Smooth muscle cell (in vitro differentiated cells): ENCODE measurements at regions not wholly inside any gene's neighbourhood (a gene's known extent, or its start where the extent isn't known, plus 50 kb on each side); places are given as distances from the start of the nearest gene placed in this dataset.
"Not testable (repeated sequence)": the region's sequence is repeated elsewhere in the genome, so short reads cannot be mapped to it uniquely, and the experiment has no call there.

Experiments
- DNase-seq: peaks from one replicate; lab custom pipeline; 2025; ENCODE audit not compliant: unreplicated experiment; lab: John Stamatoyannopoulos, UW
- H2AFZ ChIP-seq: fragments of 200-600 bp; sonication (generic); 2 replicates; pipeline ENCODE4 v1.6.0; 2016; ENCODE audit warnings: antibody characterized with exemption, low read depth, mild to moderate bottlenecking
- H3F3A ChIP-seq: fragments of 200-600 bp; sonication (generic); 2 replicates; pipeline ENCODE4 v1.6.0; 2017; ENCODE audit warnings: antibody characterized with exemption, low read depth
- H3K27ac ChIP-seq: fragments of 200-600 bp; sonication (generic); 2 replicates; pipeline ENCODE4 v1.5.1; 2016; ENCODE audit warnings: low read depth, mild to moderate bottlenecking
- H3K27me3 ChIP-seq: fragments of 200-600 bp; sonication (generic); 2 replicates; pipeline ENCODE4 v1.6.1; 2016; ENCODE audit warnings: low read depth, mild to moderate bottlenecking
- H3K36me3 ChIP-seq: fragments of 200-600 bp; sonication (generic); 2 replicates; pipeline ENCODE4 v1.5.1; 2016; ENCODE audit warnings: low read depth
- H3K4me1 ChIP-seq: fragments of 200-600 bp; sonication (generic); 2 replicates; pipeline ENCODE4 v1.5.1; 2016; ENCODE audit warnings: low read depth
- H3K4me2 ChIP-seq: fragments of 200-600 bp; sonication (generic); 2 replicates; pipeline ENCODE4 v1.6.0; 2016; ENCODE audit warnings: mild to moderate bottlenecking
- H3K4me3 ChIP-seq: fragments of 200-600 bp; sonication (generic); 2 replicates; pipeline ENCODE4 v1.5.1; 2016; ENCODE audit warnings: mild to moderate bottlenecking
- H3K79me2 ChIP-seq: fragments of 200-600 bp; sonication (generic); 2 replicates; pipeline ENCODE4 v1.6.0; 2016; ENCODE audit warnings: low read depth, mild to moderate bottlenecking
- H3K9ac ChIP-seq: fragments of 200-600 bp; sonication (generic); 2 replicates; pipeline ENCODE4 v1.6.0; 2016; ENCODE audit warnings: low read depth
- H3K9me3 ChIP-seq: fragments of 200-600 bp; sonication (generic); replicated peaks from 2 replicates; pipeline ENCODE4 v1.5.1; 2016; ENCODE audit warnings: low read depth
- H4K20me1 ChIP-seq: fragments of 200-600 bp; sonication (generic); 2 replicates; pipeline ENCODE4 v1.6.0; 2016; ENCODE audit warnings: low read depth
- WGBS: methylation state at CpG from one replicate; pipeline ENCODE4 v1.1.7; 2016; ENCODE audit warnings: low lambda C conversion rate; 5-methylcytosine and 5-hydroxymethylcytosine counted together
- TF ChIP-seq, protein P1 (sequence below): fragments of 200-600 bp; sonication (generic); IDR thresholded peaks from 2 replicates; pipeline ENCODE4 v1.5.1; 2017; ENCODE audit warnings: borderline replicate concordance, mild to moderate bottlenecking, antibody characterized with exemption; ENCODE audit not compliant: insufficient read depth, poor library complexity, severe bottlenecking

DNA sequence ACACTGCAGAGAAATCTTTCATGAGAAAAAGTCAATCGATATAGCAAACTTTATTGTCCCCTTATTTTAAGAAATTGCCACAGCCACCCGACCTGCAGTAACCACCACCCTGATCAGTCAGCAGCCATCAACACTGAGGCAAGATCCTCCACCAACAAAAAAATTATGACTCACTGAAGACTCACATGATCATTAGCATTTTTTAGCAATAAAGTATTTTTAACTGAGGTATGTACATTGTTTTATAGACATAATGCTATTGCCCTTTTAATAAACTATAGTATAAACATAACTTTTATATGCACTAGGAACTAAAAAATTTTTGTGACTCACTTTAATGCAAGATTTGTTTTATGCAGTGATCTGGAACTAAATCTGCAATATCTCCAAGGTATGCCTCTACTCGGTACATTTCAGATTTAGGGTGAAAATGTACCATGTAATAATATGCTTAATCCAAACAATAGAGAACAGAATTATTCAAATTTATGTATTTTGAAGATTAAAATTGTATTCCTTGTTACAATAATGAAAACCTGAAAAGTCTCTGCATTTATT lies 79.2 kb upstream of the CEP126 start:
- 90% methylated on average over 3 of the region's 3 CpGs for WGBS
- no peak overlapping the region for H3K4me2 ChIP-seq
- DNase-seq = no peak
- TF ChIP-seq, protein P1, sequence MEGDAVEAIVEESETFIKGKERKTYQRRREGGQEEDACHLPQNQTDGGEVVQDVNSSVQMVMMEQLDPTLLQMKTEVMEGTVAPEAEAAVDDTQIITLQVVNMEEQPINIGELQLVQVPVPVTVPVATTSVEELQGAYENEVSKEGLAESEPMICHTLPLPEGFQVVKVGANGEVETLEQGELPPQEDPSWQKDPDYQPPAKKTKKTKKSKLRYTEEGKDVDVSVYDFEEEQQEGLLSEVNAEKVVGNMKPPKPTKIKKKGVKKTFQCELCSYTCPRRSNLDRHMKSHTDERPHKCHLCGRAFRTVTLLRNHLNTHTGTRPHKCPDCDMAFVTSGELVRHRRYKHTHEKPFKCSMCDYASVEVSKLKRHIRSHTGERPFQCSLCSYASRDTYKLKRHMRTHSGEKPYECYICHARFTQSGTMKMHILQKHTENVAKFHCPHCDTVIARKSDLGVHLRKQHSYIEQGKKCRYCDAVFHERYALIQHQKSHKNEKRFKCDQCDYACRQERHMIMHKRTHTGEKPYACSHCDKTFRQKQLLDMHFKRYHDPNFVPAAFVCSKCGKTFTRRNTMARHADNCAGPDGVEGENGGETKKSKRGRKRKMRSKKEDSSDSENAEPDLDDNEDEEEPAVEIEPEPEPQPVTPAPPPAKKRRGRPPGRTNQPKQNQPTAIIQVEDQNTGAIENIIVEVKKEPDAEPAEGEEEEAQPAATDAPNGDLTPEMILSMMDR = no peak
- no peaks in the 10 kb centered on the region for H3K79me2 ChIP-seq
- H2AFZ ChIP-seq = no peak overlapping the region
- no peak overlapping the region for H3K9ac ChIP-seq
- H3F3A ChIP-seq = no peaks in the 10 kb centered on the region
- no peaks in the 10 kb centered on the region for H3K9me3 ChIP-seq
- no peaks in the 10 kb centered on the region for H3K36me3 ChIP-seq
- no peak overlapping the region for H3K27ac ChIP-seq
- H3K4me3 ChIP-seq = no peak overlapping the region
- no peaks in the 10 kb centered on the region for H3K27me3 ChIP-seq
- no peaks in the 10 kb centered on the region for H3K4me1 ChIP-seq
- H4K20me1 ChIP-seq = no peaks in the 10 kb centered on the region

DNA sequence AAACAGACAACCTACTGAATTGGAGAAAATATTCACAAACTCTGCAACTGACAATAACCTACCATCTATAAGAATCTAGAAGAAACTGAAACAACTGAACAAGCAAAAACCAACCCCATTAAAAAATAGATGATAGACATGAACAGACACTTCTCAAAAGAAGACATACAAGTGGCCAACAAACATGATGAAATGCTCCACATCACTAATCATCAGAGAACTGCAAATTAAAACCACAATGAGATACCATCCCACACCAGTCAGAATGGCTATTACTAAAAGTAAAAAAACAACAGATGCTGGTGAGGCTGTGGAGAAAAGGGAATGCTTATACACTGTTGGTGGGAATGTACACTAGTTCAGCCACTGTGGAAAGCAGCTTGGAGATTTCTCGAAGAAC lies 84.3 kb upstream of the CEP126 start:
- H3K4me3 ChIP-seq, H3K9me3 ChIP-seq, H4K20me1 ChIP-seq, H3K9ac ChIP-seq, H3K27me3 ChIP-seq, H3K4me1 ChIP-seq, H3K79me2 ChIP-seq, H3K27ac ChIP-seq, H3F3A ChIP-seq, H3K4me2 ChIP-seq, H3K36me3 ChIP-seq, H2AFZ ChIP-seq, DNase-seq: not testable (repeated sequence)
- WGBS = 93% methylated on average over 1 of the region's 1 CpG

DNA sequence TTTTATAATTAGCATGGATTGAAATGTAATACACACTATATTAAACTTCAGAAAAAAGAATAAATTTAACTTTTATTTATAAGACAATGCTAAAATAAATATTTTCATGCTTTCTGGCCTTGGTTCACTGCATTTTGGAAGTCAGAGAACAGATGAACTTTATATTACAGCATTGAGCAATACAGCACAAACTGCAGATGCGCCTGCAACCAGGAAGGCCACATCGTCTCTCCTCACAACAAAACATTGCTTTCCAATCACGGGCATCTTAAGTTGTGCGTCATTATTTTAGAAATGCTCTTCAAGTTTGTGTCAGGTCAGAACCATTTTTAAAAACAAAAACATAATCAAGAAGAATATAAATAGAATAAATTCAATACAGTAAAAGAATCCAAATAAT lies 89.3 kb upstream of the CEP126 start:
- Histone ChIP-seq H3K36me3 (no peaks in the 10 kb centered on the region), H3K27ac (no peak overlapping the region), H3K9me3 (no peaks in the 10 kb centered on the region), H3F3A (no peaks in the 10 kb centered on the region), H4K20me1 (no peaks in the 10 kb centered on the region), H3K27me3 (no peaks in the 10 kb centered on the region), H2AFZ (no peak overlapping the region), H3K79me2 (no peaks in the 10 kb centered on the region), H3K9ac (no peak overlapping the region), H3K4me1 (no peaks in the 10 kb centered on the region), H3K4me3 (no peak overlapping the region), H3K4me2 (no peak overlapping the region)
- no peak for DNase-seq
- WGBS = 91% methylated on average over 4 of the region's 4 CpGs
- TF ChIP-seq, protein P1 = no peak

- no peak overlapping the region for H3K4me3 ChIP-seq
- no peaks in the 10 kb centered on the region for H3K9me3 ChIP-seq
- 58% methylated on average over 1 of the region's 1 CpG for WGBS
- no peaks in the 10 kb centered on the region for H3K79me2 ChIP-seq
- no peak for DNase-seq
- no peaks in the 10 kb centered on the region for H3F3A ChIP-seq
- no peaks in the 10 kb centered on the region for H3K4me1 ChIP-seq
- H3K9ac ChIP-seq = no peak overlapping the region
- no peak overlapping the region for H3K4me2 ChIP-seq
- H4K20me1 ChIP-seq = no peaks in the 10 kb centered on the region
- no peaks in the 10 kb centered on the region for H3K27me3 ChIP-seq
- H3K27ac ChIP-seq = no peak overlapping the region
- H2AFZ ChIP-seq = no peak overlapping the region
- no peaks in the 10 kb centered on the region for H3K36me3 ChIP-seq
- TF ChIP-seq, protein P1 = no peak
These were observed 97.2 kb upstream of the CEP126 start for GRCh38 chr11:101817581-101817980.
